ENCODE measurements at regions not wholly inside any gene's neighbourhood (a gene's known extent, or its start where the extent isn't known, plus 50 kb on each side); places are given as distances from the start of the nearest gene placed in this dataset.

DNA sequence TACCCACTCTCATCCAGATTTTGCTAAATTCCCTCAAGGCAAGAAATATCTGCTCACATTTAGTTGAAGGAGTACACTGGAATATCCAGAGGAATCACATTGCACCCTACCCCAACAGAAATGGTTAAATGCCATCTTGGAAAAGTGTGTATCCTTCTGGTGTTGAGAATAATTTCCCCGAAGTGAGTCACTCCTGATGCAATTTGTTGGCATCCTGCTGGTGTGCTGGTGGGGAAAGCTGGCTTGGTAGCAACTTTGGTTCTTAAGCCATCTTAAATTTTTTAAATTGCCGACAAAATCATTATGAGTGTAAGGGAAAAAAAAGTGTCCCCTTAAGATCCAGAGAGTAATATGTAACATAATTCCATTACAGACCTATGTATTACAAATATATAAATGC is 337.3 kb upstream of the DACH1 start:
- Histone ChIP-seq H3K36me3 (ENCODE audit: low read length) (no peaks in the 10 kb centered on the region), H3K4me2 (ENCODE audit: low read depth, low read length, poor library complexity, severe bottlenecking) (no peak overlapping the region), H3K9me2 (replicated peaks; ENCODE audit: insufficient read depth, low read length) (no peaks in the 10 kb centered on the region), H3K27ac (ENCODE audit: low read depth, low read length) (no peak overlapping the region), H3F3A (ENCODE audit: insufficient read depth) (no peaks in the 10 kb centered on the region), H4K20me1 (ENCODE audit: low read depth, low read length) (no peaks in the 10 kb centered on the region), H2AFZ (ENCODE audit: low read depth, low read length, severe bottlenecking) (no peak overlapping the region), H3K27me3 (ENCODE audit: low read length) (no peaks in the 10 kb centered on the region), H3K9ac (ENCODE audit: low read length) (no peak overlapping the region), H3K9me3 (ENCODE audit: insufficient read depth, low read length) (no peaks in the 10 kb centered on the region), H3K79me2 (ENCODE audit: insufficient read depth, low read length) (no peaks in the 10 kb centered on the region), H3K4me3 (ENCODE audit: insufficient read depth, low read length, poor library complexity, severe bottlenecking) (no peak overlapping the region)
- no peak for TF ChIP-seq EZH2phosphoT487 (conservative IDR thresholded peaks at IDR 0.05; ENCODE audit: low read length)
- TF ChIP-seq, protein P1, sequence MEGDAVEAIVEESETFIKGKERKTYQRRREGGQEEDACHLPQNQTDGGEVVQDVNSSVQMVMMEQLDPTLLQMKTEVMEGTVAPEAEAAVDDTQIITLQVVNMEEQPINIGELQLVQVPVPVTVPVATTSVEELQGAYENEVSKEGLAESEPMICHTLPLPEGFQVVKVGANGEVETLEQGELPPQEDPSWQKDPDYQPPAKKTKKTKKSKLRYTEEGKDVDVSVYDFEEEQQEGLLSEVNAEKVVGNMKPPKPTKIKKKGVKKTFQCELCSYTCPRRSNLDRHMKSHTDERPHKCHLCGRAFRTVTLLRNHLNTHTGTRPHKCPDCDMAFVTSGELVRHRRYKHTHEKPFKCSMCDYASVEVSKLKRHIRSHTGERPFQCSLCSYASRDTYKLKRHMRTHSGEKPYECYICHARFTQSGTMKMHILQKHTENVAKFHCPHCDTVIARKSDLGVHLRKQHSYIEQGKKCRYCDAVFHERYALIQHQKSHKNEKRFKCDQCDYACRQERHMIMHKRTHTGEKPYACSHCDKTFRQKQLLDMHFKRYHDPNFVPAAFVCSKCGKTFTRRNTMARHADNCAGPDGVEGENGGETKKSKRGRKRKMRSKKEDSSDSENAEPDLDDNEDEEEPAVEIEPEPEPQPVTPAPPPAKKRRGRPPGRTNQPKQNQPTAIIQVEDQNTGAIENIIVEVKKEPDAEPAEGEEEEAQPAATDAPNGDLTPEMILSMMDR (IDR thresholded peaks at IDR 0.05; ENCODE audit: insufficient read depth, low read length, poor library complexity, severe bottlenecking) = no peak

DNA sequence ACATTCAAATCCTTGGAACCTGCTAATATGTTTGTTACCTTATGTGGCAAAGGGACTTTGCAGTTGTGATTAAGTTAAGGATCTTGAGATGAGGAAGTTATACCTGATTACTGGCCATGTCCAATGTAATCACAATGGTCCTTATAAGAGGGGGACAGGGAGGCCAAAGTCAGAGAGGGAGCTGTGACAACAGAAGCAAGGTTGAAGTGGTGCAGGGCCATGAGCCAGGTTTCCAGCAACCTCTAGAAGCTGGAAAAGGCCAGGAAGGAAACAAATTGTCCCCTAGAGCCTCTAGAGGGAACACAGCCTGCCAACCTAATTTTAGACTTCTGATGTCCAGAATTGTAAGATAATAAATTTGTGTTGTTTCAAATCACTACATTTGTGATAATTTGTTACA is 334.7 kb upstream of the DACH1 start:
- no peak overlapping the region for H3K9ac ChIP-seq (ENCODE audit: low read length)
- H3K27me3 ChIP-seq (ENCODE audit: low read length) = no peaks in the 10 kb centered on the region
- no peak overlapping the region for H3K27ac ChIP-seq (ENCODE audit: low read depth, low read length)
- H3K79me2 ChIP-seq (ENCODE audit: insufficient read depth, low read length) = no peaks in the 10 kb centered on the region
- TF ChIP-seq, protein P1 (IDR thresholded peaks at IDR 0.05; ENCODE audit: insufficient read depth, low read length, poor library complexity, severe bottlenecking) = no peak
- no peak for TF ChIP-seq EZH2phosphoT487 (conservative IDR thresholded peaks at IDR 0.05; ENCODE audit: low read length)
- H4K20me1 ChIP-seq (ENCODE audit: low read depth, low read length) = no peaks in the 10 kb centered on the region
- H3K9me3 ChIP-seq (ENCODE audit: insufficient read depth, low read length) = no peaks in the 10 kb centered on the region
- no peaks in the 10 kb centered on the region for H3K9me2 ChIP-seq (replicated peaks; ENCODE audit: insufficient read depth, low read length)
- H2AFZ ChIP-seq (ENCODE audit: low read depth, low read length, severe bottlenecking) = no peak overlapping the region
- H3F3A ChIP-seq (ENCODE audit: insufficient read depth) = no peaks in the 10 kb centered on the region
- H3K4me2 ChIP-seq (ENCODE audit: low read depth, low read length, poor library complexity, severe bottlenecking) = no peak overlapping the region
- no peaks in the 10 kb centered on the region for H3K36me3 ChIP-seq (ENCODE audit: low read length)
- H3K4me3 ChIP-seq (ENCODE audit: insufficient read depth, low read length, poor library complexity, severe bottlenecking) = no peak overlapping the region

DNA sequence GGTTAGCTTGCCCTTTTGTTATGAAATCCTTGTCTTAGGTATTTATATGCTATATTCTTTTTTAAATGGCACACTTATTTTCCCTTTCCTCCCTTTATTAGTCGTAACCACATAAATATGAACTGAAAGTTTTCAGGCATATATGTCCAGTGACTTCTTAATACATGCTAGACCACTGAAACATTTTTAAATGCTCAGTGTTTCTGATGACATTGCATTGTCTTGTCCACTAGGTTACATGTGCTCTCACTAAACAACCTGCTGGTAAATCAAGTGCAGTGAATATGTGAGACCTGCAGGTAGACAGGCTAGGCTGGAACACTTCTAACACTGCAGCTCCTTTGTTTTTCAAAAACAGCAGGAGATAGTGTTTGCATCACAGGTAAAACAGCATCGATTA is 332.6 kb upstream of the DACH1 start:
- Histone ChIP-seq H3K4me3 (ENCODE audit: insufficient read depth, low read length, poor library complexity, severe bottlenecking) (no peak overlapping the region), H3K27ac (ENCODE audit: low read depth, low read length) (no peak overlapping the region), H3F3A (ENCODE audit: insufficient read depth) (no peaks in the 10 kb centered on the region), H2AFZ (ENCODE audit: low read depth, low read length, severe bottlenecking) (no peak overlapping the region), H3K9me3 (ENCODE audit: insufficient read depth, low read length) (no peaks in the 10 kb centered on the region), H3K79me2 (ENCODE audit: insufficient read depth, low read length) (no peaks in the 10 kb centered on the region), H3K9ac (ENCODE audit: low read length) (no peak overlapping the region), H3K36me3 (ENCODE audit: low read length) (no peaks in the 10 kb centered on the region), H3K27me3 (ENCODE audit: low read length) (no peaks in the 10 kb centered on the region), H3K9me2 (replicated peaks; ENCODE audit: insufficient read depth, low read length) (no peaks in the 10 kb centered on the region), H3K4me2 (ENCODE audit: low read depth, low read length, poor library complexity, severe bottlenecking) (no peak overlapping the region), H4K20me1 (ENCODE audit: low read depth, low read length) (no peaks in the 10 kb centered on the region)
- TF ChIP-seq, protein P1 (IDR thresholded peaks at IDR 0.05; ENCODE audit: insufficient read depth, low read length, poor library complexity, severe bottlenecking) = no peak
- no peak for TF ChIP-seq EZH2phosphoT487 (conservative IDR thresholded peaks at IDR 0.05; ENCODE audit: low read length)

Measured in SU-DHL-6 (cell line).